ENCODE measurements at regions not wholly inside any gene's neighbourhood (a gene's known extent, or its start where the extent isn't known, plus 50 kb on each side); places are given as distances from the start of the nearest gene placed in this dataset.

GRCh38 chr1:228985661-228986060, 250.4 kb downstream of the RHOU start:
- H3K4me1 ChIP-seq: peaks cover 29% of the 10 kb centered on the region
- intact Hi-C loops (cut with DNase I): no loop called here
- no peak for ATAC-seq

GRCh38 chr1:228986093-228986904, 251.0 kb downstream of the RHOU start:
- ATAC-seq: no peak
- no peak for DNase-seq
- TF ChIP-seq CTCF (IDR thresholded peaks at IDR 0.05): no peak
- Histone ChIP-seq H3K27ac (no peak overlapping the region), H3K36me3 (no peaks in the 10 kb centered on the region), H3K4me3 (no peak overlapping the region), H3K9me3 (no peaks in the 10 kb centered on the region), H3K27me3 (ENCODE audit: low read depth) (no peaks in the 10 kb centered on the region), H3K4me1 (peaks cover 35% of the 10 kb centered on the region)
- intact Hi-C loops (cut with DNase I): no loop called here

More at GRCh38 chr1:228985661-228986060, 250.4 kb downstream of the RHOU start:
- no peak for DNase-seq
- no peak overlapping the region for H3K4me3 ChIP-seq
- H3K36me3 ChIP-seq: no peaks in the 10 kb centered on the region
- H3K27me3 ChIP-seq (ENCODE audit: low read depth): no peaks in the 10 kb centered on the region
- H3K9me3 ChIP-seq: no peaks in the 10 kb centered on the region
- no peak overlapping the region for H3K27ac ChIP-seq
- TF ChIP-seq CTCF (IDR thresholded peaks at IDR 0.05): no peak

GRCh38 chr1:228987286-228987685, 252.0 kb downstream of the RHOU start:
- peaks cover 42% of the 10 kb centered on the region for H3K4me1 ChIP-seq
- intact Hi-C loops (cut with DNase I): no loop called here
- H3K36me3 ChIP-seq: no peaks in the 10 kb centered on the region
- no peak for ATAC-seq
- no peak overlapping the region for H3K27ac ChIP-seq
- H3K9me3 ChIP-seq: no peaks in the 10 kb centered on the region
- H3K27me3 ChIP-seq (ENCODE audit: low read depth): no peaks in the 10 kb centered on the region
- no peak overlapping the region for H3K4me3 ChIP-seq
- no peak for DNase-seq
- TF ChIP-seq CTCF (IDR thresholded peaks at IDR 0.05): no peak

GRCh38 chr1:228987736-228988506, 252.6 kb downstream of the RHOU start:
- H3K9me3 ChIP-seq: no peaks in the 10 kb centered on the region
- H3K27me3 ChIP-seq (ENCODE audit: low read depth): no peaks in the 10 kb centered on the region
- no peak overlapping the region for H3K27ac ChIP-seq
- intact Hi-C loops (cut with DNase I): no loop called here
- no peak for TF ChIP-seq CTCF (IDR thresholded peaks at IDR 0.05)
- DNase-seq (no peak), ATAC-seq (no peak)
- no peak overlapping the region for H3K4me3 ChIP-seq
- peaks cover 42% of the 10 kb centered on the region for H3K4me1 ChIP-seq
- no peaks in the 10 kb centered on the region for H3K36me3 ChIP-seq

GRCh38 chr1:228988664-228989063, 253.4 kb downstream of the RHOU start:
- Histone ChIP-seq H3K27me3 (ENCODE audit: low read depth) (no peaks in the 10 kb centered on the region), H3K4me1 (peaks cover 42% of the 10 kb centered on the region), H3K4me3 (no peak overlapping the region), H3K9me3 (no peaks in the 10 kb centered on the region), H3K36me3 (no peaks in the 10 kb centered on the region), H3K27ac (no peak overlapping the region)
- intact Hi-C loops (cut with DNase I): no loop called here
- no peak for DNase-seq
- TF ChIP-seq CTCF (IDR thresholded peaks at IDR 0.05): no peak
- peak in 1 of 2 donors; percentile 52 for ATAC-seq

Data from lower lobe of right lung (tissue), 2 donors.